WERI-Rb-1 (cell line): ENCODE measurements at regions not wholly inside any gene's neighbourhood (a gene's known extent, or its start where the extent isn't known, plus 50 kb on each side); places are given as distances from the start of the nearest gene placed in this dataset.

ENCODE experiments used
- DNase-seq: peaks from one replicate; pipeline ENCODE4 v3.0.0-alpha.2; 2020
- H3K27ac ChIP-seq: fragments of 250-450 bp; sonication (Bioruptor Pico); 2 replicates; pipeline ENCODE4 v1.5.1; 2020; ENCODE audit warnings: mild to moderate bottlenecking, moderate library complexity
- H3K27me3 ChIP-seq: fragments of 250-450 bp; sonication (Bioruptor Pico); 2 replicates; pipeline ENCODE4 v1.5.1; 2021; ENCODE audit warnings: mild to moderate bottlenecking, low read depth, moderate library complexity; ENCODE audit not compliant: insufficient read depth, severe bottlenecking
- H3K36me3 ChIP-seq: fragments of 250-450 bp; sonication (Bioruptor Pico); 2 replicates; pipeline ENCODE4 v1.5.1; 2020; ENCODE audit warnings: mild to moderate bottlenecking, moderate library complexity
- H3K4me3 ChIP-seq: 2 replicates; pipeline ENCODE4 v1.5.1; 2011; ENCODE audit warnings: low read depth, mild to moderate bottlenecking, control low read depth, low read length
- H3K9me3 ChIP-seq: fragments of 250-450 bp; sonication (Bioruptor Pico); 2 replicates; pipeline ENCODE4 v1.5.1; 2021; ENCODE audit warnings: mild to moderate bottlenecking, moderate library complexity; ENCODE audit not compliant: severe bottlenecking
- TF ChIP-seq, protein P1 (sequence below): IDR thresholded peaks from 2 replicates; pipeline ENCODE4 v1.5.1; 2011; ENCODE audit warnings: low read depth, mild to moderate bottlenecking, control low read depth, inconsistent platforms, low read length

DNA sequence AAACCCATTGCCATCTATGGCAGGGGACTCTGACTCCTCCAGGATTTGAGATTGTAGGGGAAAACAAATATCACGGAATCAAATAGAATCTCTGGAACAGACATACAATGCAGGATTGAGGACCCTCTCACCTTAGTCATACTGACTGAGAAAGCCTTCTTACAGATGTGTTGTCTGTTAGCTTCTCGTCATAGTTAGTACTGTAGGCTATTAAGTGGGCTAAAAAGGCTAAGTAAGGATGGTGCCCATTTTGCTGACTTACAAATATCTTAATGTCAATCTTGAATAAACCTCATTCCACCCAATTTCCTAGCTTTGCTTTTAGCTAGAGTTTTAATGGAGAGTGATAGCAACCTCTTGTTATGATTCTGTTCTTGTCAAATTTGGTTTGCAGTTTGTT, 352.4 kb downstream of the QKI start:
- Histone ChIP-seq H3K27me3 (no peaks in the 10 kb centered on the region), H3K9me3 (no peaks in the 10 kb centered on the region), H3K4me3 (no peak overlapping the region), H3K36me3 (no peaks in the 10 kb centered on the region), H3K27ac (no peak overlapping the region)
- no peak for DNase-seq
- TF ChIP-seq, protein P1, sequence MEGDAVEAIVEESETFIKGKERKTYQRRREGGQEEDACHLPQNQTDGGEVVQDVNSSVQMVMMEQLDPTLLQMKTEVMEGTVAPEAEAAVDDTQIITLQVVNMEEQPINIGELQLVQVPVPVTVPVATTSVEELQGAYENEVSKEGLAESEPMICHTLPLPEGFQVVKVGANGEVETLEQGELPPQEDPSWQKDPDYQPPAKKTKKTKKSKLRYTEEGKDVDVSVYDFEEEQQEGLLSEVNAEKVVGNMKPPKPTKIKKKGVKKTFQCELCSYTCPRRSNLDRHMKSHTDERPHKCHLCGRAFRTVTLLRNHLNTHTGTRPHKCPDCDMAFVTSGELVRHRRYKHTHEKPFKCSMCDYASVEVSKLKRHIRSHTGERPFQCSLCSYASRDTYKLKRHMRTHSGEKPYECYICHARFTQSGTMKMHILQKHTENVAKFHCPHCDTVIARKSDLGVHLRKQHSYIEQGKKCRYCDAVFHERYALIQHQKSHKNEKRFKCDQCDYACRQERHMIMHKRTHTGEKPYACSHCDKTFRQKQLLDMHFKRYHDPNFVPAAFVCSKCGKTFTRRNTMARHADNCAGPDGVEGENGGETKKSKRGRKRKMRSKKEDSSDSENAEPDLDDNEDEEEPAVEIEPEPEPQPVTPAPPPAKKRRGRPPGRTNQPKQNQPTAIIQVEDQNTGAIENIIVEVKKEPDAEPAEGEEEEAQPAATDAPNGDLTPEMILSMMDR: no peak

DNA sequence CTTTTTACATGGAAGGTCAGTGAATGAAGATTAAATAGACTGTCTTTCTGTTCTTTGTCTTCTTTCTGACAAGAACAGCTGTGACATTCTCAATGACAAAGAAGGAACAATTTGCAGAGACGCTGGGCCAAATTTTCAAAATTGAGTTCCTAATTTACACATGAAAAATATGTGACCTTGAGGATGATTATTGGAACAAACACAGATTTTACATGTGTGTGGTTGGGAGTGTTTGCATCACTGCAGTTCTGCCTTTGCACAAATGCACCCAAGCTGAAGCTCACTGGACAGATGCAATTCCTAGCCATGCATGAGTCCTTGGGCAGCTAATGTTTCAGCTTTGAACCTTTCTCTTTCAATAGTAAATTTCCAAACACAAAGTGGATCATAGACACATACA, 350.8 kb downstream of the QKI start:
- Histone ChIP-seq H3K9me3 (no peaks in the 10 kb centered on the region), H3K36me3 (no peaks in the 10 kb centered on the region), H3K27ac (no peak overlapping the region), H3K4me3 (no peak overlapping the region), H3K27me3 (no peaks in the 10 kb centered on the region)
- no peak for DNase-seq
- TF ChIP-seq, protein P1: no peak

DNA sequence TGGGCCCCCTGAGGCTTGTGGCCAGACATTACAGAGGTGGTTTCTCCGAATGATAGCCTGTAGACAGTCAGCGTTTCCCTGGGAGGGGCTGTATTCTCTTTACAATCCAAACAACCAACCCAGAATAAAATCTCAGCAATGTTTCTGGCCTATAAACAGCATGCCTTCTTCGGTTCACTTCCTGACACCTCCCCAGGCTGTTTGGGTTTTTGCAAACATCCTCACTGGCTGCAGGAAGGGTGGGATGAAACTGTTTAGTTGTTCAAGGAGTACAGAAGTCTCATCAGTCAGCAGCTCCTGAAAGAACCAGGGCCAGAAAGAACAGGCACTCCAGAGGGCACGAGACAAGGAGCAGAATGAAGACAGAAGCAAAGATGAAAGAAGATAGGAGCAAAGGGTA, 350.0 kb downstream of the QKI start:
- H3K36me3 ChIP-seq: no peaks in the 10 kb centered on the region
- H3K27me3 ChIP-seq: no peaks in the 10 kb centered on the region
- DNase-seq: no peak
- TF ChIP-seq, protein P1: no peak
- H3K9me3 ChIP-seq: no peaks in the 10 kb centered on the region
- H3K4me3 ChIP-seq: no peak overlapping the region
- no peak overlapping the region for H3K27ac ChIP-seq

DNA sequence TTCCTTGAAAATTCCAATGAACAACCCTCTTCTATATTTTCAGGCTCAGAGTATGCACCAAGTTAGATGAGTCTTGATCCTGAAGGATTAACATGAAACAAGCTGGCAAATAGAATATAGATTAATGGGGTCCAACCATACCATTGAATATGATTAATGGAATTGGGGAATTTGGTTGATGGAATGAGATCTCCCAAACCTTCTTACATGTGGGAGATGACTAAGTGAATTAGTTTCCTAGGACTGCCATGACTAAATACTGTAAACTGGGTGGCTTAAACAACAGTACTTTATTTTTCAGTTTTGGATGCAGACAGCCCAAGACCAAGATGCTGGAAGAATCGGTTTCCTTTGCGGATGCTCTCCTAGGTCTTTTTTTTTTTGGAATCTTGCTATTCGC, 347.0 kb downstream of the QKI start:
- Histone ChIP-seq H3K27me3 (no peaks in the 10 kb centered on the region), H3K36me3 (no peaks in the 10 kb centered on the region), H3K9me3 (no peaks in the 10 kb centered on the region), H3K27ac (no peak overlapping the region), H3K4me3 (no peak overlapping the region)
- no peak for DNase-seq
- TF ChIP-seq, protein P1: no peak

DNA sequence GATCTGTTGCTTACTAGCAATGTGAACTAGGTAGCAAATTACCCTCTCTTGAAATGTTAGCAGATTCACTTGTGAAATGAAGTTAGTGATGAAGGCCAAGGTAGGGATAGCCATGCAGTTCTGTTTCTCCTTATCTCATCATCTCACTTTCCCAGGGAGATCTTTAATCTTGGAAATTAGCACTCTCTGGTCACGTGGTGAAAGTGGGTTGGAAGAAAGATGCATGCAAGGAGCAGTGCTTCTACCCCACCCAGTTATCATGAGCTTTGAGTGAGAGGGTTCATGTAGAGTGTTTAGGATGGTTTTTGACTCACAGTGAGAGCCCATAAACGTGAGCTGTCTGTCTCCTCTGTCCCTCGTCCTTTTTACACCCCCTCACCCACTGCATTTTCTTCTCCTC, 346.3 kb downstream of the QKI start:
- Histone ChIP-seq H3K36me3 (no peaks in the 10 kb centered on the region), H3K4me3 (no peak overlapping the region), H3K9me3 (no peaks in the 10 kb centered on the region), H3K27me3 (no peaks in the 10 kb centered on the region), H3K27ac (no peak overlapping the region)
- TF ChIP-seq, protein P1: no peak
- DNase-seq: no peak

DNA sequence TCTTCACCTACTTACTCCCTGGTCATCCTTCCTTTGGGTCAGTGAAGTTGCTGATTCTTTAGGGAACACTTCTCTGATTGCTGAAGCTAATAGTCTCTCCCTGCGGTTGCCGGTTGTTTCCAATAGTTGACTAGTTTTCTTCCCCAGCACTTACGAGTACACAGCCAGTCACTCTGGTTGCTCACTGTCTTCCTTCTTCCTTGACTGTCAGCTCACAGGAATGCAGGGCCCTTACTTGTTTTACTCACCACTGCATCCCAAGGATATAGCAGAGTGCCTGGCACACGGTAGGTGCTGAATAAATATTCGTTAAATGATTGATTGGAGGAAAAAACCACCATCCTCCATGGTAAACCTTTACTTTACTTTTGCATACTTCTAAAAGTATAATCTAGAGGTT, 345.0 kb downstream of the QKI start:
- Histone ChIP-seq H3K36me3 (no peaks in the 10 kb centered on the region), H3K4me3 (no peak overlapping the region), H3K27ac (no peak overlapping the region), H3K27me3 (no peaks in the 10 kb centered on the region), H3K9me3 (no peaks in the 10 kb centered on the region)
- DNase-seq: no peak
- TF ChIP-seq, protein P1: no peak
